HG03060 (cell line): ENCODE measurements at regions not wholly inside any gene's neighbourhood (a gene's known extent, or its start where the extent isn't known, plus 50 kb on each side); places are given as distances from the start of the nearest gene placed in this dataset.
A peak's percentile ranks its signal among the peaks of the same experiment; 100 is the strongest.
"Not testable (repeated sequence)": the region's sequence is repeated elsewhere in the genome, so short reads cannot be mapped to it uniquely, and the experiment has no call there.

ENCODE experiments used
- ATAC-seq: cut with Tn5 transposase; IDR thresholded peaks from one replicate; pipeline ENCODE4 v1.9.1; 2021; ENCODE audit warnings: low read depth, moderate number of reproducible peaks; ENCODE audit not compliant: unreplicated experiment

DNA sequence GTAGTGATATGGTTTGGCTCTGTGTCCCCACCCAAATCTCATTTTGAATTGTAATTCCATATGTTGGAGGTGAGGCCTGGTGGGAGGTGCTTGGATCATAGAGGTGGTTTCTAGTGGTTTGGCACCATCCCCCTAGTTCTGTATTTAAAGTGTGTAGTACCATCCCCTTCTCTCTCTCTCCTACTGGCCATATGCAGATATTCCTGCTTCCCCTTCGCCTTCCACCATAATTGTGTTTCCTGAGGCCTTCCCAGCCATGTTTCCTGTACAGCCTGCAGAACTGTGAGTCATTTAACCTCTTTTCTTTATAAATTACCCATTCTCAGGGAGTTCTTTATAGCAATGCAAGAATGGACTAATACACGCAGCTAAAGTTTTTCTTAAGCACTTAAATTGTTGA, 340.0 kb downstream of the ANAPC1 start:
- not testable (repeated sequence) for ATAC-seq

DNA sequence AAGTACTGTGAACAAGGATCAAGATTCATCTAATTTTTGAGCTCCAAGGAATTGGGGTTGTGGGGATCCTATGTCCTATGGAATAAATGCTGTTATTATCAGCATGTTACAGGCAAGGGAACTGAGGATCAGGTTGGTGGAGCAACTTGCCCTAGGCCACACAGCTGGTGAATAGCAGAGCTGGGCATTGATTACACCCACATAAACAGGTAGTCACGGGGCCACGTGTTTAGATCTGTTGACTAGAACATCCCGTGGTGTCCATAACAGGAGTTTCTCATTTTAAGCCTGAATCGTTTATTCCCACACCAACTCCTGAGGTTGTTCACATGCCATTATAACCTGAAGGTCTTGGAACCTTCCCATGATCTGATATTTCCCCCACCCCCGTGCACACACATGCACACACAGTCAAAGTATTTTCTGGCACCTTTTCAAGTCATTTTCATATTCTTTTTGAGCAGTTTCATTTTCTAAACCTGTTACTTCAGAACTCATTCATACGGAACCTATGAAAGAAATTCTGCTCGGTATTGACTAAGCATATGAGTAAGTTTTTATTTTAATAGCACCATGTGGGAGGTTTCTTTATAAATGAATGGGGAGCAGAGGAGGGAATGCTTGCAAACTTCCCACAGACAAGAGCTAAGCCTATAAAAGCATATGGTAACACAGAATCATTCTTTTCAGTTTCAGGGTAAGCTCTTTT, 338.1 kb downstream of the ANAPC1 start:
- not testable (repeated sequence) for ATAC-seq

DNA sequence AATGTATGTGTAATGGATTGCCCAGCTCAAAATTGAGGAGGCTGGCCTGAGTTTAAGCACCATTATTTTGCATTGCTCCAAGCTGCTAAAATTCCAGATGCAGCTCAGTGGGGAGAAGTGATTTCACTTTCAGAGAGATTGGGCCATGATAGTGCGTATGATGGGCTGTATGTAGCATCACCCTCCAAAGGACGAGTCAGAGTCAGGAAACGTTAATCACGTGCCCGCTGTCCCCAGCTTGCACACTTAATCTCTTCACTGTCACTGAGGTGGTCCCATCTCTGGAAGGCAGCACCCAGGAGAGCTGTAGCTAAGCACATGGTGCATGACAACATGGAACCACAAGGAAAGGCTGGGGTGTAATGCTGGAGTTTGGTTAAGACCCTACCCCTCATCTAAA, 337.4 kb downstream of the ANAPC1 start:
- ATAC-seq: not testable (repeated sequence)

DNA sequence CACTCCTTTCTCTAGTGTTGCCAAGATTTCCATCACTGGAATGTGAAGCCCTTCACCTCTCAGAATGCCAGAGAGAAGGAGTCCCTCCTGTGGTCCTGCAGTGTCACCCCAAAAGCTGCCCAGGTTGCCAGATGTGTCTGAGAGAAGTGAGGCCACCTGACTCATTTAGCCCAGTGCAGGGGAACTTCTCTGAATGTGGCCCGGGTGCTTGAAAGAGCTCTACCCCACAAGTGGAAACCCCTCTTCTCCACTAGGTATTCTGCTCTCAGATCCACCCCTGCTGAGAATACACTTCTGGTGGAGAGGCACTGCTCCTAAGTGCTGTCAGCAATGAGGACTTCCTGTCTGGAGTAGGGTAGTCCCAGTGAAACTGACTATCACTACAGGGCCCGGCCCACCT, 334.8 kb downstream of the ANAPC1 start:
- ATAC-seq: not testable (repeated sequence)

DNA sequence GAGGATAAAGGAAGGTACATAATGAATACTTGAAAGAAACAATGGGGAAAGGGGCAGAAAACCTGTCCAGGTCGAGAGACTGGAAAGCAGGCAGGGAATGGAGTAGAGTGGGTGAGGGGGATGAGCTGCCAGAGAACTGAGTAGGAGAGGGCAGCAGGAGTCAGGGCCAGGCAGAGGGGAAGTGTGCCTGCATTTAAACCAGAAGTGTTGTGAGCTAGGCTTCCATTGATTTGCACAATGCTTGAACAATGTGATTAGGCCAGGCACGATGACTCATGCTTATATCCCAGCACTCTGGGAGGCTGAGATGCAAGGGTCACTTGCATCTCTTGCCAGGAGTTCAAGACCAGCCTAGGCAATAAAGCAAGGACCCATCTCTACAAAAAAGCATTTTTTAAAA, 332.6 kb downstream of the ANAPC1 start:
- not testable (repeated sequence) for ATAC-seq

DNA sequence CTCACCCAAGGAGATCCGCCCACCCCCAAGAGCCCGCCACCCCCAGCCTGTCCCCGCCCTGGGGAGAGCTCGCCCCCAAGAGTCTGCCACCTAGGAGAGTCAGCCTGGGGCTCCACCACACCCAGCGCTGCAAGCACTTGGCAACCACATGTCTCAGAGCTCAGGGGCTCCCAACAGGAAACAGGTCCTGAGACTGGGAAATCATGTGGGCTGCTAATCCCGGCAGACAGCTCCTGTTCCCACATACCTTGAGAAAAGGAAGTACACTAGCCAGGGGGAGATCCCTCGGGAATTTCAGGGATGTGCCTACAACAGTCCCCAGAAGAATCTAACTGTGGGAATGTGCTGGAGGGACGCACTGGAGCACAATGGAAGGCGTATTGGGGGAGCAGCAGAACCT, 331.4 kb downstream of the ANAPC1 start:
- ATAC-seq: not testable (repeated sequence)

DNA sequence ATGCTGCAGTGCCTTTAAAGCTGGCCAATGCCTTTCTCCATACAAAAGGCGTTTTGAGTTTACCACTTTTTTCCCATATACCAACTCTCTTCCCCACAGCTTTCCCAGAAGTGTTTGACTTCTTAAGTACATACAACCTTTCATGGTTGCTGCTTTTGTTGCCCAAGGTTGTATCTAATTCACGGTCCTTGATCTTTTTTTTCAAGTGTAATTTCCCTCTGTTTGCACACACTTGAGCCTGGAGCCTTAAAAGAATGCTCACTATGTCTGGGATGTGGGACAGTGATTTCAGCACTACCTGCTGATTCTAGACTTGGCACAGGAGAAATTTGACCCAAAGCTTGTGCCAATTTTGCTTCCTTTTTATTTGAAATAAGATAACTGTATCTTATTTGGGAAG, 324.7 kb downstream of the ANAPC1 start:
- not testable (repeated sequence) for ATAC-seq

DNA sequence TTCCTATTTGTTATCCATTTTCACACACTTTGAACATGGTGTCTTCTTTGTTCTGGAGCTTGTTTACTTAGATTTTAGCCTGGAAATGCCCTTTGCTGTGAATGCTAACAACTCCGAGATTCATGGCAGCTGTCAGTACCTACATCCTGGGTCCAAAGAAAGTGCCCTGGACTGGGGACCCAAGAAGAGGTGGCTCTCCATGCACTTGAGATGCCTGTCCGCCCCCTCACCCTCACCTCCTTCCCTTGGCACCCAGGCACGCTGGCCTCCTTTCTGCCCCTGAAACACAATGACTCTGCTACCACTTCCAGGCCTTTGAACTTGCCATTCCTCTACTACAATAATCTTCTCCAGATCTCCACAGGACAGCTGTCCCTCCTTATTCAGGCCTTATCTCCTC, 324.2 kb downstream of the ANAPC1 start:
- ATAC-seq: not testable (repeated sequence)

DNA sequence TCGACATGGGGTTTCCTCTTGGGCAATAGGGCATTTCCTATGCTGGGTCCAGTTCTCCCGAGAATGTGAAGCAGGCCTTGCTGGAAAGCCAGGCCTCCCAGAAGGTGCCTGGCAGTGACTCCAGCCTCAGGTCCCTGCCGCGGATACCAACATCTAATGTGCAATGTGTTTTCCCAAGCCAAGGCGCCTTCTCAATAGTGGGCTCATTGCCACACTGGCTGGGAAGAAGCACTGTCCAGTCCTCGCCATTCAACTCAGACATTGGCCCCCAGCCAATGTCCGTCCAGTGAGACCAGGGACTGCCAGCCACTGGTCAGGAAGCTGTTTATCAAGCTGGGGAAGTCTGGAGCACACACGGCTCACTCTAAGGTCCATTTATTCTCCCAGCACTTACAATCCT, 317.9 kb downstream of the ANAPC1 start:
- not testable (repeated sequence) for ATAC-seq

DNA sequence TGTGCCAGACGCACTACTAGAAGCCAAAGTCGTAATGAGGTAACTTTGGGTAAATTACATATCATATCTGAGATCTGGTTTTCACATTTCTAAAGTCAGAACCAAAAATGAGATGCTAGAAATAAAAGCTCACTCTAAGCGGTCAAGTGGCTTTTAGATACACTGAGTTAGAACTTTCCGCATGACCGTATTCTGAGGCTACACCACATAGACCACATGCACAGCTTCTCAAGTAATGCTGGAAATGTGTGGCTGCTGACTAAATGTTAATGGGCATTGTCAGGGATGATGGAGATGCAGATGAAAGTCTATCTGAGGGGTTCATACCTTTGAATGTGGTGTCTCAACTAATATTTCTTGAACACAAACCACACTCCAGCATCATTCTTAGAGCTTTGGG, 316.8 kb downstream of the ANAPC1 start:
- not testable (repeated sequence) for ATAC-seq

DNA sequence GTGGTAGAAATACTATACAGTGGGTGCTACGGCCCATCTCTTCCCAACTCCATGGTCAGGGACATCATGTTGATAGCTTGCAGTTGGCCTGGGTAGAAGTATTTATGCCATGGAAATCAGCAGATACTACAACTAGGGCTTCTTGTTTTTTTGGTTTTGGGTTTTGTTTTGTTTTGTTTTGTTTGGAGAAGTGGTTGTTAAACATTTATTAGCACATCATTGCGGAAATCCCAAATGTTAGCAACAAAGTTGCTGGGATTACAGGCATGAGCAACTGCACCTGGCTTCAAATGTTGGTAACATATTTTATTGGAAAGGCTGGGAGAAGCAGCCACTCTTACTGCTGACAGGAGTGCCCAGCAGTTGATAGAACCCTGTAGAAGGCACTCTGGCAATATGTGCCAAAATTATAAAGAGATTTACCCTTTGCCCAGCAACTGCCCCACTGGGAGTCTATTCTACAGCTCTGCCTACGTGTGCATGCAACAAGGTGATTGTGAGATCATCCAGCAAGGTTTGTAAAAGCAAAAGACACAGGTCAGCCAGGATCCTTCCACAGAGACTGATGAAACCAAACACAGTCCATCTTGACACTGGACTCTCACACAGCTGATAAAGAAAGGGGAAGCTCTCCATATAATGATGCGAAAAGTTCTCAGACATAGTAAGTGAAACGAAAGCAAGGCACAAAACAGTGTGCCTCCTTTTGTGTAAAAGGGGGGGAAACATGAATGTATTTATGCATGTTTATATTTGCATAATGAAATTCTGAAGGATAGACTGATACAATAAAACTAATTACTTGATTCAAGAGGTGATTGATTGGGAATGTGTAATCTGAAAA, 314.4 kb downstream of the ANAPC1 start:
- ATAC-seq: not testable (repeated sequence)

DNA sequence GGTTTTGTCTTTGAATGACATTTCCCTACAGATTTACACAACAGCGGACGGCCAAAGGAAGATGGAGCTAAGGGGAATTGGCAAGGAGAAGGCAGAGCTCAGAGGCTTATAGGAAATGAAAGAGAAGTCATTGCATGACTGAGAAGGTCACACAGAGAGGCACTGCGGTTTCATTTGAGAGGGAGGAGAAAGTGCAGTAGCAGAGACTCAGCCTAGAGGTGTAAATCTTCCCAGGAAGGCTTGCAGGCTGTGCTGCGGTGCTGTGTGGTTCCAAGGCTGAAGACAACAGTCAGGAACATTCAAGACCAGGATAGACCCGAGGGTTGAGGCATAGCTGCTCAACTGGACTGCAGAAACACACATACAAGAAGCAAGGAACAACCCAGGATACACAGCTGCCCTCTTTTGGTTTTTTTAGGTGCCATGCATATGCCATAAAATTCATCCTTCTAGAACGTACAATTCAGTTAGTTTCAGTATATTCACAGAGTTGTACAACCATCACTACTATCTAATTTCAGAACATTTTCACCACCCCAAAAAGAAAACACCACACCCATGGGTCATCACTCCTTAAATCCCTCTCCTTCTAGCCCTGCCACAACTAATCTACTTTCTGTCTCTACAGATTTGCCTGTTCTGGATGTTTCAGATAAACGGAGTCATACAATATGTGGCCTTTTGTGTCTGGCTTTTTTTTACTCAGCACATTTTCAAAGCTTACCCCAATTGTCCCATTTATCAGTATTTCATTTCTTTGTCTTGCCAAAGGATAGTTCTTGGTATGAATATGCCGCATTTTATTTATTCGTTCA, 313.5 kb downstream of the ANAPC1 start:
- ATAC-seq: peak; percentile 65

DNA sequence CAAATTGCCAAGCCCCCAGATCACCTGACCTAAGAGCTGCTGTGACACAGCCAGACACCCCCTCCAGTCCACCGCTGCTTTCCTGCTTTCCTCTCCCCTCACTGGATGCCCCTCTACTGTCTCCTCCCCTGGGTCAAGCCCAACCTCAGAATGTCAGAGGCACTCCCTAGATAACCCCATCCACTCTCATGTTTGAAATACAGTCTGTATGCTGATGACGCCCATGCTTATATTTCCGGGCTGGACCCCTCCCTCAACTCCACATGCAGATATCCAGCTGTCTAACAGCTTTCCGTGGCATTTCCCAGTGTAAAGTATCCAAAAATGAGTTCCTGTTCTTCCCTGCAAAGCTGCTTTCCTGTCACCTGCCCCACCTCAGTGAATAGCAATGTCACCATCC, 309.2 kb downstream of the ANAPC1 start:
- not testable (repeated sequence) for ATAC-seq

DNA sequence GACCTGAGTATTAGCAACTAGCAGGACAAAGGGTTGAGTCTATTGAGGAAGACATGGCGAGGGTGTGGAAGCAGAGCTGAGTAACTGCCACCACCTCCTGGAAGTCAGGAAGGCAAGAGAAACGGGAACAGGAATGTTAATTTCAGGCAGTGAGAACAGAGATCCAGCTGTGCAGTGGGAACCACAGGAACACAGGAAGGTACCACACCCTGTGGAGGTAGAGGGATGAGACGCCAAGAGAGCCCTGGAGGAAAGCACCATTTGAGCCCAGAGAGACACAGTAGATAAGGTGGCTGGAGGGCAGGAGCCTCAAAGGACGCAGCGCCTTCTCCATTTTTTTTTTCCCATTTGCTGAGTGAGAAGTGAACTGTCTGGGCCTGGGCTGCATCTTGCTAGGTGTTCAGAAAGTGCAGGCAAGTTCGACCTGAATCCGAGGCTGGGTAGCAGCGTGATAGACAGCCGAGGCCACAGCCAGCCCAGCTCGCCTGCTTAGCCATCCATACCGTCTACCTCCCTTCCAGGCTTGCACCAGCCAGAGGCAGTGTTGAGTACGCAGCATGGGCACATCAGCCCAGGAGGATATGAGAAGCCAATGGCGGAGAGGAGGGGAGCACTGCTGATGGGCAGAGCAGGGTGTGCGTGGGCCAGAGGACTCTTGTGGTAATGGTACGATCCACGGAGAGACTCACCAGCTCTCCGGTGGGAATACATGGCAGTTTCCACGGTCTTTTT, 306.7 kb downstream of the ANAPC1 start:
- not testable (repeated sequence) for ATAC-seq

DNA sequence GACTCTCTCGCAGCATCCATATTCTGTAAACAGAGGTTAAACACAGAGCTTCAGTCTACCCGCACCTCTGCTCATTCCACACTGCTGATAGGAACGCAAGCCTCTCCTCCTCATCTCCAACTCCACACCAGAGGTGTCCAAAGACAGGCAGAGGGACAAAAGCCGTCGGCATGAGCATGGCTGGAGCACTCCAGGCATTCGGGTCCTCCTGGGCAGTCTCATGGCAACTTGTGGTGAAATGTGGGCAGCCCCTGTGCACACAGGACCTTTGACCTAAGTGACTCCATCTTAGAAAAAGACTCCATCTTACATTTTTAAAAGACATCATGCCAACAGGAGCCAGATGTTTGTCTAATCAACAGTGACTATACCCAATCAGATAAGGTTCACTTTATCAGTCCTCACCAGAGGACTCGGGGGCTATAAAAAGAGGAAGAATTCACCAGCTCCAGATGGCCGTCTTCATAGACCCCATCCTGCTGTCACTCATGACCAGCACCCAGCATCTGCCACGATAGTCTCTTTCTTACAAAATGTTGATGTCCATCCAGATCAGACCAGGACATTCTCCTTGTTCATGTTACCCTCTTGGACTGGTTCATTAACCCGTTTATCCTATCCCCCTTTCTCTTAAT, 304.4 kb downstream of the ANAPC1 start:
- not testable (repeated sequence) for ATAC-seq

DNA sequence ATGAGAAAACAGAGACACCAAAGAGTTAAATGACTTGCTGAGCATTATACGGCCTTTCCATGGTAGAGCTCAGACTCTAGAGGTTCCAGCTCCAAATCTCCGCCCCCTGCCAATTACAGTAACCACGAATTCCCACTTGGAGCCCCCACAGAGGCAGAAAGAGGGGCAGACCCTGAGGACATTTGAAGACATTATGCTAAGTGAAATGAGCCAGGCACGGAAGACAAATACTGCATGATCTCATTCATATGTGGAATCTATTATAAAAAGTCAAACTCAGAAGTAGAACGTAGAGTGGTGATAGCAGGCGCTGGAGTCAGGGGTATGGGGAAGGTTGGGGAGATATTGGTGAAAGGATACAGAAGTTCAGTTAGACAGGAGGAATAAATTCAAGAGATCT, 303.4 kb downstream of the ANAPC1 start:
- ATAC-seq: not testable (repeated sequence)

DNA sequence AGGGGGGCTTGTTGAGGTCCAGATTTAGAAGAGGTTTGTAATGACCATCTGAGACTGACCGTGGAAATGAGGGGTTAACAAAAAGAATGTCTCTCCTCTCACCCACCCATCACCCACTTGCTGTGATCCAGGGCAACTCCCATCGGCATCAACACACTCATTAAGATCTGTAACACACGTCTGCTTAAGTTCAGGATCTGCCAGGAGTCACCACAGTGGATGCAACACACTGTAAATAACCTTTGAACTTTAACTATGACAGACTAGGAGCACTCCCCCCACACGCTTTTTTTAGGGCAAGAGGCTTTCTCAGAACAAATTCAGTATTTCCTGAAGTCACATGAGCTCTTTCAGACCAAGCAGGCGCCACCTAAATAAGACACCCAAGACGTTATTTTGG, 301.9 kb downstream of the ANAPC1 start:
- not testable (repeated sequence) for ATAC-seq

DNA sequence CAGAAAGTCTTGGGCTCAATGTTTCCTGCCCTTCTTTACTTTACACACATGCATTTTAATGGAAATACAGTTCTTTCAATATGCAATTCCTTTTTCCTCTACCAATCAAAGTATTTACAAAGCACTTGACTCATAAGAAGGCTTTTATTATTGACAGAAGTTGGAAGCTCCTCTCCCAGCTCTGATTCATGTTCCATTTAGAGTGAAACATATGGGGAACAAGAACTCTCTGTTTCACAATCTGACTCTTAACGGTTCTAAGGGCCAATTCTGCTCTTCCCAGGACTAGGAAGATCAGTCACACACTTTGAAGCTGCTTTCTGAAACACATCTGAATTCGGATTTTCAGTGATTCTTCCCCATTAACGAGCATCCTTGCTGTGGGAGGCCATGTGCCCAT, 300.5 kb downstream of the ANAPC1 start:
- not testable (repeated sequence) for ATAC-seq

DNA sequence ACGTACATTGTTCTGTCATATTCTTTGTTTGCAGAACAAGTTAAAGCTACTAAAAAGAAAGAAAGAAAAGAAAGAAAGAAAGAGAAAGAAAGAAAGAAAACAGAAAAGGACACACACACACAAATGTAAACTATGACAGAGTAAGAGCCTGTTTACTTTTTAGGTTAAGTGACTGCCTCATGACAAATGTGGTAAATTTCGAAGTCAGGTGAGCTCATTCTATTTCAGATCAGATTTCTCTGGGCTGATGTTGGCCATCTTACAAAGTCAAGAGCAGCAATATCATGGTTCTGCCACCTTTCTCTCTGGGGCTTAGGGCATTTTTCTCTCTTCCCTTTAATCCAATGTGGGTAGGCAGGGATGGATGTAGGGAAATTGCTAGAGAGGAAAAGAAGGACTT, 299.5 kb downstream of the ANAPC1 start:
- ATAC-seq: not testable (repeated sequence)

DNA sequence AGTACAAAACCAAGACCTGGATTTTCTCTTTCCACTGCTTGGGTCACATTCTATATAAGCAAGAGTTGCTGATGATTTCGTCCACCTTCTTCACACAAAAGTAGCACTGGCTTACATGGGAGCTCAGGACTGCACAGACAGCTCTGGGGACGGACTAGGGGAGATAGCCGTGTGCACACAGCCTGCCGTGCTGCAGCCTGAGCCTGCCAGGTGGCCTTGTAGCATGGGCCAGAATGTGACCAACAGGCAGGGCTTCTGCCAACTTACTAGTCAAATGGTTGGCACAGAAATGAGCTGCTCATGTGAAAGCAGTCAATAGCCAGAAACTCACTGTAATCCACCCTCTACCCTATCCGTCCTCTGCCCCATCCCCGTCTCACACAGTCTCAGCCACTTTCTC, 299.0 kb downstream of the ANAPC1 start:
- ATAC-seq: not testable (repeated sequence)
